ENCODE measurements at regions not wholly inside any gene's neighbourhood (a gene's known extent, or its start where the extent isn't known, plus 50 kb on each side); places are given as distances from the start of the nearest gene placed in this dataset.
"Not testable (repeated sequence)": the region's sequence is repeated elsewhere in the genome, so short reads cannot be mapped to it uniquely, and the experiment has no call there.

DNA sequence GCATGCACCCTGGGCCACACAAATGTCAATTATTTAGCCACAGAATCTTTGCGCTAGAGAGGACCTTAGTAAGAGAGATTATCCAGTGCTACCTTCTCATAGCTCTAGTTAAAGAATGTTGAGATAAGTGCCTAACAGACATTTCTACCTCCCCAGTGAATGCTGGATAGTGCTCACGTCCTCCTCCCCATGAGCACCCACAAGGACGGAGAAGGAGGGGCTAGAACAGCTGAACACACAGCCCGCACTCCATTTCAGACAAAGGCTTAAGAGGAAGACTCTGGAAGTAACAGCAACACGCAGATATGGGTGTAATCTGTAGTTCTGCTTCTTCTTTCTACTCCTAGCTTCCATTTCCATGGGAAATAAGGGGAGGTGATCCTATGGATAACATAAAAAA lies 120.5 kb downstream of the FEM1C start:
- no peaks in the 10 kb centered on the region for H3K36me3 Mint-ChIP-seq
- TF ChIP-seq, protein P1, sequence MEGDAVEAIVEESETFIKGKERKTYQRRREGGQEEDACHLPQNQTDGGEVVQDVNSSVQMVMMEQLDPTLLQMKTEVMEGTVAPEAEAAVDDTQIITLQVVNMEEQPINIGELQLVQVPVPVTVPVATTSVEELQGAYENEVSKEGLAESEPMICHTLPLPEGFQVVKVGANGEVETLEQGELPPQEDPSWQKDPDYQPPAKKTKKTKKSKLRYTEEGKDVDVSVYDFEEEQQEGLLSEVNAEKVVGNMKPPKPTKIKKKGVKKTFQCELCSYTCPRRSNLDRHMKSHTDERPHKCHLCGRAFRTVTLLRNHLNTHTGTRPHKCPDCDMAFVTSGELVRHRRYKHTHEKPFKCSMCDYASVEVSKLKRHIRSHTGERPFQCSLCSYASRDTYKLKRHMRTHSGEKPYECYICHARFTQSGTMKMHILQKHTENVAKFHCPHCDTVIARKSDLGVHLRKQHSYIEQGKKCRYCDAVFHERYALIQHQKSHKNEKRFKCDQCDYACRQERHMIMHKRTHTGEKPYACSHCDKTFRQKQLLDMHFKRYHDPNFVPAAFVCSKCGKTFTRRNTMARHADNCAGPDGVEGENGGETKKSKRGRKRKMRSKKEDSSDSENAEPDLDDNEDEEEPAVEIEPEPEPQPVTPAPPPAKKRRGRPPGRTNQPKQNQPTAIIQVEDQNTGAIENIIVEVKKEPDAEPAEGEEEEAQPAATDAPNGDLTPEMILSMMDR (conservative IDR thresholded peaks at IDR 0.05): no peak
- no peak for DNase-seq (ENCODE audit: extremely low spot score, unreplicated experiment)
- no peaks in the 10 kb centered on the region for H3K9me3 Mint-ChIP-seq
- H3K27ac Mint-ChIP-seq: no peak overlapping the region
- no peaks in the 10 kb centered on the region for H3K27me3 Mint-ChIP-seq
- no peak overlapping the region for H3K4me3 Mint-ChIP-seq
- peaks cover 3% of the 10 kb centered on the region for H3K4me1 Mint-ChIP-seq (ENCODE audit: unreplicated experiment)

DNA sequence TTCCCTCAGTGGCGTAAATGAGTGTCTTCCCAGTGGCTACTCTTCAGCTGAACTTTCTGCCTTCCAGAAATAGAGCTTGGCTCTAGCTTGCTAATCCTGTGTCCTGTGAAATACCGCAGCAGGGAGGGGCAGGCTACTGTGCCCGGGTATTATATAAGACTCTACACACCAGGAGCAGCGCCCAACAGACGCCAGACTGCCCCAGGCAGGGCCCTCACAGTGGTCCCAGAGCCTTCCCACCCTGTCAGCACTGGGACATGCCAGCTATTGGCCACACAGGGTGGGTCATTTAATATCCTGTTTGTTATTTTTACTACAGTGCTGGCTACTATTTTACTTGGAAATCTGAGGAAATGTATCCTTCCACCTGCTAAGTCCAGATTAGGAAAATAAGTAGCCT lies 121.0 kb downstream of the FEM1C start:
- H3K4me1 Mint-ChIP-seq (ENCODE audit: unreplicated experiment): peaks cover 3% of the 10 kb centered on the region
- TF ChIP-seq, protein P1 (conservative IDR thresholded peaks at IDR 0.05): no peak
- H3K27me3 Mint-ChIP-seq: no peaks in the 10 kb centered on the region
- no peak overlapping the region for H3K4me3 Mint-ChIP-seq
- no peak overlapping the region for H3K27ac Mint-ChIP-seq
- H3K36me3 Mint-ChIP-seq: no peaks in the 10 kb centered on the region
- H3K9me3 Mint-ChIP-seq: no peaks in the 10 kb centered on the region
- DNase-seq (ENCODE audit: extremely low spot score, unreplicated experiment): no peak

DNA sequence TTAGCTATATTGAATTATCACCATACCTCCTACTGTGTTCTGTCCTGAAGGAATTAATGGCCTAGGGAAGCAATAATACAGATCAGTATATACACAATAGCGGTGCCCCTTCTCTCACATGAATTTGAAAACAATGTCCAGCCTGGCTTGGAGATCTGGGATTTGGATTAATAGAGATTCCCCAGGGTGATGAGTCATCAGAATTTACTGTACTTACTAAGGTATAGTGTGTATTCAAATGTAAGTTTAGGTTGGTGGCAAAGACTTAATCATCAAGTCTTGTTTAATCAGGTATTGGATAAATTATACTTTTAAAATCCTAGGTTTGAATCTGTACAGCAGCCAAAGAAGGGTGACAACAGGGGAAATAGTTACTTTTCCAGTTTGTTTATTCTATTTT lies 121.5 kb downstream of the FEM1C start:
- H3K36me3 Mint-ChIP-seq: no peaks in the 10 kb centered on the region
- H3K27ac Mint-ChIP-seq: no peak overlapping the region
- H3K9me3 Mint-ChIP-seq: no peaks in the 10 kb centered on the region
- H3K4me1 Mint-ChIP-seq (ENCODE audit: unreplicated experiment): peaks cover 3% of the 10 kb centered on the region
- TF ChIP-seq, protein P1 (conservative IDR thresholded peaks at IDR 0.05): no peak
- no peaks in the 10 kb centered on the region for H3K27me3 Mint-ChIP-seq
- DNase-seq (ENCODE audit: extremely low spot score, unreplicated experiment): no peak
- no peak overlapping the region for H3K4me3 Mint-ChIP-seq

DNA sequence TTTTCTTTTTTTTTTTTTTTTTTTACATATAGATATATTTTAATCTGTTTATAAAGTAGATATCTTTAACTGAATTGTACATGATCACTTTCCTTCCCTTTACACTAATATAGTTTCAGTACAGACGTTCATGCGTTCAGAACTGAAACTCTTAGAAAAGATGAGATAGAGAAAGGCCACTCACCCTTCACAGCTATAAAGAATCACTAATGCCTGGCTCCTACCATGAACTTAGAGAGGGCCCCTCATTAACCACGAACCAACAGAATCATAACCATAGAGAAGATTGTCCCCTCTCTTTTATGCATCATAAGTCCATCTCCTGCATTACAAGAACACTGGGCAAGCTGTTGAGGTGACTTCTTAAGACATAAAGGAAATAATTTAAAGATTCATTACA lies 123.8 kb downstream of the FEM1C start:
- H3K4me3 Mint-ChIP-seq; H3K36me3 Mint-ChIP-seq; H3K9me3 Mint-ChIP-seq; H3K4me1 Mint-ChIP-seq (ENCODE audit: unreplicated experiment); H3K27me3 Mint-ChIP-seq; DNase-seq (ENCODE audit: extremely low spot score, unreplicated experiment); H3K27ac Mint-ChIP-seq: not testable (repeated sequence)

DNA sequence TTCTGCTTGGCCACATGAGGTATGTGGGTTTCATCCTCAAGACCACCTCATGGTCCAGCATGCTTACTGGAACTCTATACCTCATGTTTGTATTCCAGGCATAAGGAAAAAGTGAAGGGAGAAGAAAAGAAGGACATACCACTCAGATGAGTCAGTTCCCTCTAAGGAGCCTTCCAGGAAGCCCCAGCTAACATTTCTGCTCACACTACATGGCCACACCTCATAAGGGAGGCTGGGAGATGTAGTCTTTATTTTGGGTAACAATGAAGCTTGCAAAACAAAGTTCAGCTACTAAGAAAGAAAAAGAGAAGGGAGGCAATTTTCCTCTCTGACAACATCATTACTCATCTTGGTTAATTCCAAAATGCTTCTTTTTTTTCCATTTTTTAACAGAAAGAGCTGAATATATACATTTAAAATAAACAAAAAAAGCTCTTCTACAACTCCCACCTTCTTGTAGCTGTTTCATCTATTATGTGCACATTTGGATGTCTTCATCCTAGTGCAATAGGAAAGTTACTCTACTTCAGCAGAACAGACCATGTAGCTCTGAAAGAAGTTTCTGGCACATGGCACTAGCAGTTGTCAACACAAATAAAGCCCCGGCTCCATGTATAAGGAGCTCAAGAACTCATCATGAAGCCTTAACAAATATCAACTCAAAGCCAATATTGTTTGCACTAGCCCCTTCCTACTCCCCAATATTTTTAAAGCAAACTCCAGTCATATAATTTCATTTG lies 123.6 kb upstream of the CCDC112 start:
- Mint-ChIP-seq H3K36me3 (no peaks in the 10 kb centered on the region), H3K27ac (no peak overlapping the region), H3K27me3 (no peaks in the 10 kb centered on the region), H3K9me3 (no peaks in the 10 kb centered on the region), H3K4me1 (ENCODE audit: unreplicated experiment) (peaks cover 10% of the 10 kb centered on the region), H3K4me3 (no peak overlapping the region)
- TF ChIP-seq, protein P1 (conservative IDR thresholded peaks at IDR 0.05): no peak
- DNase-seq (ENCODE audit: extremely low spot score, unreplicated experiment): no peak

DNA sequence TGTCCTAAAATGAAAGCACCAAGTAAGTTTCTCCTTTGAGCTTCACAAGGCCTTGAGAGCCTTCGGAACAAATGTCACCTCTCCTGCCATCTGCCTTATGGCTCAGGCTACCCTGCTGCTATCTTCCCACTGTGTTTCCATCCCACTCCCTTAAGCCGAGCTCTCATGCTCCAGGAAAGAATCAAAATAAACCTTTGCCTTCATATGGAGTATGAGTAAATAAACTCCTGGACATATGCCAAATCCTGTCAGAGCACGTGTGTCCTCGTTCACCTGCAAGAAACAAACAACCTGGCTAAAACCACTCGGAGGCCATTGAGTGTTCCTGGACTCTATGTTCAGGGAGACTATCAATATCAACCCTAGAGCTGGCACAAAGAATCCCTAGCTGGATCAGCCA lies 122.3 kb upstream of the CCDC112 start:
- Mint-ChIP-seq H3K27me3 (no peaks in the 10 kb centered on the region), H3K27ac (no peak overlapping the region), H3K36me3 (no peaks in the 10 kb centered on the region), H3K4me1 (ENCODE audit: unreplicated experiment) (peaks cover 16% of the 10 kb centered on the region), H3K9me3 (no peaks in the 10 kb centered on the region), H3K4me3 (no peak overlapping the region)
- TF ChIP-seq, protein P1 (conservative IDR thresholded peaks at IDR 0.05): no peak
- no peak for DNase-seq (ENCODE audit: extremely low spot score, unreplicated experiment)

All from type B pancreatic cell (in vitro differentiated cells).